ENCODE measurements at regions not wholly inside any gene's neighbourhood (a gene's known extent, or its start where the extent isn't known, plus 50 kb on each side); places are given as distances from the start of the nearest gene placed in this dataset.

- ATAC-seq (ENCODE audit: low read depth) (no peak), DNase-seq (no peak)
- no peak overlapping the region for H3K27ac Mint-ChIP-seq
- H2AFZ ChIP-seq (ENCODE audit: insufficient read depth, low read depth, low read length, poor library complexity, severe bottlenecking), result no peak overlapping the region
- peaks cover 4% of the 10 kb centered on the region for H3K27me3 Mint-ChIP-seq
- no peaks in the 10 kb centered on the region for H3K4me1 Mint-ChIP-seq
- peaks cover 0 to 2% (median 0%) of the 10 kb centered on the region in 4 experiments for H3K27me3 ChIP-seq (replicated peaks in 1 of 4; ENCODE audit: control extremely low read depth in 1 of 4, control insufficient read depth in 3 of 4, insufficient read depth in 4 of 4, low read length in 3 of 4)
- no peaks in the 10 kb centered on the region for H3K9me3 ChIP-seq (ENCODE audit: control extremely low read depth in 1 of 3, control insufficient read depth in 2 of 3, insufficient read depth in 1 of 3, low read length in 2 of 3)
- intact Hi-C loops (cut with micrococcal nuclease), result no loop called here
- no peaks in the 10 kb centered on the region for H3K79me2 ChIP-seq (ENCODE audit: control insufficient read depth, insufficient read depth, low read length)
- ChIA-PET POLR2A (no interaction called here), CTCF (no interaction called here)
- no peak overlapping the region for H3K4me3 ChIP-seq (ENCODE audit: control extremely low read depth in 1 of 5, extremely low read depth in 1 of 5, insufficient read depth in 1 of 5, low read depth in 2 of 5, low read length in 4 of 5)
- no peaks in the 10 kb centered on the region for H3K4me1 ChIP-seq (ENCODE audit: control insufficient read depth in 2 of 2, insufficient read depth in 2 of 2, low read length in 2 of 2)
- no peak overlapping the region for H3K27ac ChIP-seq (ENCODE audit: low read length in 2 of 2)
- H3K36me3 ChIP-seq (replicated peaks in 1 of 2; ENCODE audit: control extremely low read depth in 1 of 2, control insufficient read depth in 1 of 2, extremely low read depth in 1 of 2, insufficient read depth in 2 of 2, low read length in 1 of 2), result no peaks in the 10 kb centered on the region
- no peak overlapping the region for H3K9ac ChIP-seq (ENCODE audit: low read length)
- WGBS (ENCODE audit: insufficient coverage), result 75% methylated on average over 2 of the region's 5 CpGs
- H3K4me3 Mint-ChIP-seq, result no peak overlapping the region
- no peaks in the 10 kb centered on the region for H3K9me3 Mint-ChIP-seq (ENCODE audit: insufficient read depth)
- no peak for TF ChIP-seq CTCF (IDR thresholded peaks at IDR 0.05)
- TF ChIP-seq EZH2 (IDR thresholded peaks at IDR 0.05; ENCODE audit: borderline replicate concordance, insufficient read depth, low read depth, low read length, poor library complexity, severe bottlenecking), result no peak
- H4K20me1 ChIP-seq (ENCODE audit: control insufficient read depth, insufficient read depth, low read length, poor library complexity, severe bottlenecking), result no peaks in the 10 kb centered on the region
- H3K4me2 ChIP-seq (replicated peaks; ENCODE audit: low read depth, low read length, poor library complexity, severe bottlenecking), result no peak overlapping the region
Measured at GRCh38 chr5:152547202-152547601, 142.1 kb upstream of the NMUR2 start.

GRCh38 chr5:152549709-152550108, 144.6 kb upstream of the NMUR2 start:
- no peak overlapping the region for H3K27ac Mint-ChIP-seq
- no peak overlapping the region for H3K4me3 Mint-ChIP-seq
- ATAC-seq (ENCODE audit: low read depth), result no peak
- 73% methylated on average over 1 of the region's 2 CpGs for WGBS (ENCODE audit: insufficient coverage)
- ChIA-PET CTCF (interaction anchor here (1.0 kb wide), 1 partner anchor 16 kb away, joined by 3 read pairs; no protein-coding TSS in a partner anchor), POLR2A (no interaction called here)
- DNase-seq, result no peak
- H3K36me3 ChIP-seq (replicated peaks in 1 of 2; ENCODE audit: control extremely low read depth in 1 of 2, control insufficient read depth in 1 of 2, extremely low read depth in 1 of 2, insufficient read depth in 2 of 2, low read length in 1 of 2), result no peaks in the 10 kb centered on the region
- H3K27ac ChIP-seq (ENCODE audit: low read length in 2 of 2), result no peak overlapping the region
- H3K79me2 ChIP-seq (ENCODE audit: control insufficient read depth, insufficient read depth, low read length), result no peaks in the 10 kb centered on the region
- no peak overlapping the region for H2AFZ ChIP-seq (ENCODE audit: insufficient read depth, low read depth, low read length, poor library complexity, severe bottlenecking)
- no peaks in the 10 kb centered on the region for H3K9me3 ChIP-seq (ENCODE audit: control extremely low read depth in 1 of 3, control insufficient read depth in 2 of 3, insufficient read depth in 1 of 3, low read length in 2 of 3)
- no peaks in the 10 kb centered on the region for H3K27me3 ChIP-seq (replicated peaks in 1 of 4; ENCODE audit: control extremely low read depth in 1 of 4, control insufficient read depth in 3 of 4, insufficient read depth in 4 of 4, low read length in 3 of 4)
- H3K4me1 Mint-ChIP-seq, result no peaks in the 10 kb centered on the region
- H3K4me1 ChIP-seq (ENCODE audit: control insufficient read depth in 2 of 2, insufficient read depth in 2 of 2, low read length in 2 of 2), result no peaks in the 10 kb centered on the region
- peaks cover 3% of the 10 kb centered on the region for H3K27me3 Mint-ChIP-seq
- H3K4me2 ChIP-seq (replicated peaks; ENCODE audit: low read depth, low read length, poor library complexity, severe bottlenecking), result no peak overlapping the region
- no peak overlapping the region for H3K9ac ChIP-seq (ENCODE audit: low read length)
- no peaks in the 10 kb centered on the region for H3K9me3 Mint-ChIP-seq (ENCODE audit: insufficient read depth)
- no peak overlapping the region for H3K4me3 ChIP-seq (ENCODE audit: control extremely low read depth in 1 of 5, extremely low read depth in 1 of 5, insufficient read depth in 1 of 5, low read depth in 2 of 5, low read length in 4 of 5)
- intact Hi-C loops (cut with micrococcal nuclease), result no loop called here
- TF ChIP-seq CTCF (IDR thresholded peaks at IDR 0.05) (no peak), EZH2 (IDR thresholded peaks at IDR 0.05; ENCODE audit: borderline replicate concordance, insufficient read depth, low read depth, low read length, poor library complexity, severe bottlenecking) (no peak)
- no peaks in the 10 kb centered on the region for H4K20me1 ChIP-seq (ENCODE audit: control insufficient read depth, insufficient read depth, low read length, poor library complexity, severe bottlenecking)
